ENCODE measurements at regions not wholly inside any gene's neighbourhood (a gene's known extent, or its start where the extent isn't known, plus 50 kb on each side); places are given as distances from the start of the nearest gene placed in this dataset.
"Not testable (repeated sequence)": the region's sequence is repeated elsewhere in the genome, so short reads cannot be mapped to it uniquely, and the experiment has no call there.

GRCh38 chr1:166629946-166630345, 209.3 kb upstream of the POGK start:
- no peak for DNase-seq

DNA sequence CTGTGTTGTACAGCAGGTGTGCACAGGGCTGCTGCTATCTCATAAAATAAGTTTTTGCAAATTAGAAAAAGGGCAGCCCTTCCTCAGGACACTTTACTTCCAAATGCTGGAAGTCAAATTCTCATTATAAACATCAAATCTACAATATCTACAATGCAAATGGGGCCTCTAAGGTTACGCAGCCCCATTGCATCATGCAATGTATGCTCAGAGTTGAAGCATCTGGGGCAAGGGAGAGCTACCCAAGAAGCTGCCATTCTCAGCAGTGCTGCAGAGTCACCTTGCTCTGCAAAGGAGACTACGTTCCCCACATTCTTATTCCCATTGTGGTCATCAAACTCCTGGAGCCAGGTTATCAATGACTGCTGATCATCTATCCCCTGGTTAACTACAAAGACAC, 208.9 kb upstream of the POGK start:
- DNase-seq: no peak

GRCh38 chr1:166638137-166638536, 201.1 kb upstream of the POGK start:
- no peak for DNase-seq

GRCh38 chr1:166657228-166657627, 182.0 kb upstream of the POGK start:
- DNase-seq: not testable (repeated sequence)

GRCh38 chr1:166666790-166667189, 172.5 kb upstream of the POGK start:
- DNase-seq: not testable (repeated sequence)

- DNase-seq: not testable (repeated sequence)
Observed at GRCh38 chr1:166667600-166667999, 171.7 kb upstream of the POGK start.

DNA sequence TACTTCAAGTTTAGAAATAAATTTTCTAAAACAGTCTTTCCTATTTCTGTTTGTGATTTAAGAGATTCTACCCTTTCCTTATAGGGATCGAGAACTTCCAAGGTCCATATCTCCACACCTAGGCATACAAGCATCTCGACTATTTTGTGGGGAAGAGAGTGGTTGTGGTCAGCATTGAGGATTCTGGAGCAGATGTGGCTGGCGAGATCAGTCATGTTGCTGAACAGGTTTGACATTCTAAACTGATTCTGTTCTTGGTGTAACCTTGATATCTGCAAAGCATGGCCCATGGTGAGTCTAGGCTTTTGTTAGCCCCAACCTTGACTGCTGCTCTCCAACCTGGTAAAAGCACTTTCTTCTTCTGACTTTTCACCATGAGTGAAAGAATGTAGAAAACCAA, 167.6 kb upstream of the POGK start:
- DNase-seq: no peak

- no peak for DNase-seq
Observed at GRCh38 chr1:166673722-166674121, 165.6 kb upstream of the POGK start.

GRCh38 chr1:166675213-166675612, 164.1 kb upstream of the POGK start:
- DNase-seq: no peak

GRCh38 chr1:166676981-166677380, 162.3 kb upstream of the POGK start:
- no peak for DNase-seq

GRCh38 chr1:166679369-166679768, 159.9 kb upstream of the POGK start:
- DNase-seq: no peak

- DNase-seq: no peak
Observed at GRCh38 chr1:166682588-166682987, 156.7 kb upstream of the POGK start.

DNA sequence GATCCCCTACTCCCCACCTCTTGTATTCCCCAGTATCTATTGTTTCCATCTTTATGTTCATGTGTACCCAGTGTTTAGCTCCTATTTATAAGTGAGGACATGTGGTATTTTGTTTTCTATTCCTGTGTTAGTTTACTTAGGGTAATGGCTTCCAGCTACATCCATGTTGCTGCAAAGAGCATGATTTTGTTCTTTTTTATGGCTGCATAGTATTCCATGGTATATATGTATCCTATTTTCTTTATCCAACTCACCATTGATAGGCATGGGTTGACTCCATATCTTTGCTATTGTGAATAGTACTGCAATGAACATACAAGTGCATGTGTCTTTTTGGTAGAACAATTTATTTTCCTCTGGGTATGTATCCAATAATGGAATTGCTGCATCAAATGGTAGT, 154.6 kb upstream of the POGK start:
- DNase-seq: not testable (repeated sequence)

- DNase-seq: no peak
Observed at GRCh38 chr1:166685200-166685599, 154.1 kb upstream of the POGK start.

- not testable (repeated sequence) for DNase-seq
Observed at GRCh38 chr1:166685891-166686290, 153.4 kb upstream of the POGK start.

DNA sequence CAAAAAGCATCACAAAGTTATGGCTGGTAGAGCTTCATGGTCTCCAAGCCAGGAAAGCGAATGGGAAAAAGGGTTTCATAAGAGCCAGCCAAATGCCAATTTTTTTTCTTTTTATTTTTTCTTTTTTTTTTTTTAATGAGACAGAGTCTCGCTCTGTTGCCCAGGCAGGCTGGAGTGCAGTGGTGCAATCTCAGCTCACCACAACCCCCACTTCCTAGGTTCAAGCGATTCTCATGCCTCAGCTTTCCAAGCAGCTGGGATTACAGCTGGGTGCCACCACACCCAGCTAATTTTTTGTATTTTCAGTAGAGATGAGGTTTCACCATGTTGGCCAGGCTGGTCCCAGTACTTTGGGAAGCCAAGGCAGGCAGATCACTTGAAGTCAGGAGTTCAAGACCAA, 148.7 kb upstream of the POGK start:
- not testable (repeated sequence) for DNase-seq

DNA sequence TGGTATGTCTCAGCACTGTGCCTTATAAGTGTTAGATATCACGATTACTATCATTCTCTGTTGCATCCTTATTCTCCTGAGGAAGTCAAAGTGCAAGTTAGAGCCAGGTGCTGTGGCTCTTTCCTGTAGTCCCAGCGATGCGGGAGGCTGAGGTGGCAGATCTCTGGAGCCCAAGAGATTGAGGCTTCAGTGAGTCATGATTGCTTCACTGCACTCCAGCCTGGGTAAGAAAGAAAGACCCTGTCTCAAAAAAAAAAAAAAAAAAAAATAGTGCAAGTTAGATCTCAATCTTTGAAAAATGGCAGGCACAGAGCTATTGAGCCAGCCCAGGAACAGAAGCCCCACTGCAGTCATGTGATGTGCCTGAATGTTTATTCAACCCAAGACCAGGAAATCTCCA, 147.8 kb upstream of the POGK start:
- DNase-seq: no peak

DNA sequence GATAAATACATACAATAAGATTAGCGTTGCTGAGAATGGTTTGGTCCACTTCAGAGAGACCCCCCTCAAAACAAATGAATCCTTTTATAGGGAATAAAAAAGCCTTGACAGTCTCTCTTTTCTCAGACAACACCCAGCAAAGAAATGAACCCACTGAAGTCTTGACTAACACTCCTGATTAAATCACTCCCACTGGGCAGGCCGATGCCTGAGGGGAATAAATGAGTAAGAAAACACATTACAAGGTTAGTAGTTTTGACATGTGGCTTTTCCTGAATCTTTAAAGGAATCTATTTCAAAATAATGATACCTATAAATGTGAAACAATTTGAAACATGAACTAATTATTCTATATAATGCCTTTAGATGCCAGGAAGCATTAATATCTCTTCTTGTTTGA, 146.9 kb upstream of the POGK start:
- DNase-seq: no peak

DNA sequence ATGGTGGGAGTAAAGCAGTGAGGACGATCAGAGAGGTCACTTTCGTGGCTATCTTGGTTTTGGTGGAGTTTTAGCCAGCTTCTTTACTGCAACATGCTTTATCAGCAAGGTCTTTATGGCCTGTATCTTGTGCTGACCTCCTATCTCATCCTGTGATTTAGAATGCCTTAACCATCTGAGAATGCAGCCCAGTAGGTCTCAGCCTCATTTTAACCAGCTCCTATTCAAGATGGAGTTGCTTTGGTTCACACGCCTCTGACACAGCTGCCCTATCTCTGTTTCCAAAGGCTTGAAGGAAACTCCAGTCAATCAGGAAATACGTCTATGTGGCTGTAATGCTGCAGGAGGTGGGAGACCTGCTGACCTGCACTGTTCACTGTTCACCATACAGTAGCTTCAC, 146.1 kb upstream of the POGK start:
- DNase-seq: no peak

DNA sequence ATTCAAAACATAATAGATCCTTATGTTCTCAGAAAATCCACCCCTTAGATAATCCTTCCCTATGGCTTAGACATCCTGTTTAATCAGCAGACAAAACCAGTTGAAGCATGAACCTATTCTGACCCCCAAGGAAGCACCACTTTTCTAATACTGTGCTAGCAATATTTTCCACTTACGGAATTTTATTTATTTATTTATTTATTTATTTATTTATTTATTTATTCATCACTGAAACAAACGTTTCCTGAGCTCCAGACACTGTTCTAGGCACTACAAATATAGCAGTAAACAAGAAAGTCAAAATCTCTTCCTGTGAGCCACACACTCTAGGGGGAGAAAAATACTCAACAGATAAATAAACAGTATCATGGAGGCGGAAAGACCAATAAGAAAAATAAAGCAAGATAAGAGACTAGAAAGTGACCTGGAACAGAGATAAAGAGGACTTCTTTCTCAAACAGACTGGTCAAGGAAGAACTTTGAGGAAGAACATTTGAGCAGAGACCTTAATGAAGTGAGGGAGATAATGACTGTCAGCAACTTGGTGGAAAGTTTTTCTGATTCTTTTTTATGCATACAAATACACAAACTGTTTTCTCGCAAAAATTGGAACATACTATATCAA, 145.5 kb upstream of the POGK start:
- DNase-seq: no peak

- DNase-seq: no peak
Observed at GRCh38 chr1:166695115-166695514, 144.2 kb upstream of the POGK start.

DNA sequence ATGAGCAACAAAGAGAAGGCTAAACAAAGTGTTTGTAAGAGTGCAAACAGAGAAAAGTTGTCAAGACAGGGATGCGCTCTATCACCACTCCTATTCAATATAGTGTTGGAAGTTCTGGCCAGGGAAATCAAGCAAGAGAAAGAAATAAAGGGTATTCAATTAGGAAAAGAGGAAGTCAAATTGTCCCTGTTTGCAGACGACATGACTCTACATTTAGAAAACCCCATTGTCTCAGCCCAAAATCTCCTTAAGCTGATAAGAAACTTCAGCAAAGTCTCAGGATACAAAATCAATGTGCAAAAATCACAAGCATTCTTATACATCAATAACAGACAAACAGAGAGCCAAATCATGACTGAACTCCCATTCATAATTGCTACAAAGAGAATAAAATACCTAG, 143.4 kb upstream of the POGK start:
- DNase-seq: not testable (repeated sequence)

- no peak for DNase-seq
Observed at GRCh38 chr1:166698771-166699170, 140.5 kb upstream of the POGK start.

GRCh38 chr1:166699613-166700012, 139.7 kb upstream of the POGK start:
- no peak for DNase-seq

DNA sequence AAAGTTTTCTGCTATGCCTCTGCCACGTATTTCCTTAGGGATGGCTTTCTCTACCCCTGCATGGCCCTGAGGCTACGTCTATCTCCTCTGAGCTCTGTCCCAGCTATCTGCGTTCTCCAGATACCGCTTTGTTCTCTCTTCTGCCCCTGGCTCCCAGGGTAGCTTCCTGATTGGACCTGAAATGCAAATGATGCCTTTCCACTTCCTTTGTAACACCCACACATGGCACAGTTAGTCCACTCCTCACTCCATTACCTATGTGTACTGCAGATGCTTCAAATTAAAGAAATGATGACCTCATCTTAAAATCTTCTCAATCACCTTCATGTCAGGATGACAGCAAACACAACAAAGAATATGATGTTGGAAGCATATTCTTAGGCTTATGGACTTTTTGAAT, 138.6 kb upstream of the POGK start:
- DNase-seq: no peak
